ENCODE measurements at regions not wholly inside any gene's neighbourhood (a gene's known extent, or its start where the extent isn't known, plus 50 kb on each side); places are given as distances from the start of the nearest gene placed in this dataset.

- Histone ChIP-seq H3K9me3 (replicated peaks) (no peaks in the 10 kb centered on the region), H3K4me1 (peaks cover 22% of the 10 kb centered on the region), H3K36me3 (no peaks in the 10 kb centered on the region), H3K4me3 (no peak overlapping the region), H3K27me3 (no peaks in the 10 kb centered on the region), H3K27ac (no peak overlapping the region)
- DNase-seq, result no peak
Measured at GRCh38 chr7:130925136-130925794, 191.3 kb upstream of the KLF14 start.

- Histone ChIP-seq H3K9me3 (replicated peaks) (no peaks in the 10 kb centered on the region), H3K27me3 (no peaks in the 10 kb centered on the region), H3K4me3 (no peak overlapping the region), H3K4me1 (peaks cover 16% of the 10 kb centered on the region; the same call in 1 of the 2 replicates), H3K36me3 (no peaks in the 10 kb centered on the region), H3K27ac (no peak overlapping the region)
- no peak for DNase-seq
Measured at GRCh38 chr7:130926001-130926691, 192.1 kb upstream of the KLF14 start.

- H3K27ac ChIP-seq, result no peak overlapping the region
- no peak for DNase-seq
- H3K27me3 ChIP-seq, result no peaks in the 10 kb centered on the region
- peaks cover 15% of the 10 kb centered on the region; the same call in 1 of the 2 replicates for H3K4me1 ChIP-seq
- no peak overlapping the region for H3K4me3 ChIP-seq
- no peaks in the 10 kb centered on the region for H3K9me3 ChIP-seq (replicated peaks)
- no peaks in the 10 kb centered on the region for H3K36me3 ChIP-seq
Measured at GRCh38 chr7:130927062-130927461, 193.1 kb upstream of the KLF14 start.

- H3K4me1 ChIP-seq, result peaks cover 10% of the 10 kb centered on the region; the same call in 1 of the 2 replicates
Measured at GRCh38 chr7:130927564-130927963, 193.6 kb upstream of the KLF14 start.

GRCh38 chr7:130929896-130930659 is 196.1 kb upstream of the KLF14 start:
- Histone ChIP-seq H3K4me3 (no peak overlapping the region), H3K27me3 (no peaks in the 10 kb centered on the region), H3K27ac (no peak overlapping the region), H3K9me3 (replicated peaks) (no peaks in the 10 kb centered on the region), H3K4me1 (peaks cover 8% of the 10 kb centered on the region; the same call in 1 of the 2 replicates), H3K36me3 (no peaks in the 10 kb centered on the region)
- peak in 1 of 2 experiments; percentile 28 for DNase-seq

More at GRCh38 chr7:130927564-130927963, 193.6 kb upstream of the KLF14 start:
- no peak overlapping the region for H3K27ac ChIP-seq
- H3K27me3 ChIP-seq, result no peaks in the 10 kb centered on the region
- no peak for DNase-seq
- H3K4me3 ChIP-seq, result no peak overlapping the region
- no peaks in the 10 kb centered on the region for H3K36me3 ChIP-seq
- no peaks in the 10 kb centered on the region for H3K9me3 ChIP-seq (replicated peaks)

- H3K27me3 ChIP-seq, result no peaks in the 10 kb centered on the region
- H3K4me1 ChIP-seq, result peaks cover 8% of the 10 kb centered on the region; the same call in 1 of the 2 replicates
- DNase-seq, result no peak
- H3K9me3 ChIP-seq (replicated peaks), result no peaks in the 10 kb centered on the region
- H3K4me3 ChIP-seq, result no peak overlapping the region
- no peaks in the 10 kb centered on the region for H3K36me3 ChIP-seq
- H3K27ac ChIP-seq, result no peak overlapping the region
Measured at GRCh38 chr7:130930681-130931080, 196.7 kb upstream of the KLF14 start.

GRCh38 chr7:130931423-130931822 is 197.4 kb upstream of the KLF14 start:
- Histone ChIP-seq H3K4me1 (peaks cover 8% of the 10 kb centered on the region; the same call in 1 of the 2 replicates), H3K4me3 (no peak overlapping the region), H3K27ac (no peak overlapping the region), H3K27me3 (no peaks in the 10 kb centered on the region), H3K36me3 (no peaks in the 10 kb centered on the region), H3K9me3 (replicated peaks) (no peaks in the 10 kb centered on the region)
- no peak for DNase-seq

GRCh38 chr7:130932088-130932487 is 198.1 kb upstream of the KLF14 start:
- Histone ChIP-seq H3K27me3 (no peaks in the 10 kb centered on the region), H3K9me3 (replicated peaks) (no peaks in the 10 kb centered on the region), H3K4me3 (no peak overlapping the region), H3K36me3 (no peaks in the 10 kb centered on the region), H3K27ac (no peak overlapping the region), H3K4me1 (peaks cover 8% of the 10 kb centered on the region; the same call in 1 of the 2 replicates)
- DNase-seq, result no peak

GRCh38 chr7:130932667-130933432 is 198.8 kb upstream of the KLF14 start:
- H3K9me3 ChIP-seq (replicated peaks), result no peaks in the 10 kb centered on the region
- H3K4me1 ChIP-seq, result peaks cover 8% of the 10 kb centered on the region; the same call in 1 of the 2 replicates
- no peaks in the 10 kb centered on the region for H3K36me3 ChIP-seq
- no peaks in the 10 kb centered on the region for H3K27me3 ChIP-seq
- no peak overlapping the region for H3K27ac ChIP-seq
- H3K4me3 ChIP-seq, result no peak overlapping the region
- DNase-seq, result no peak

- peaks cover 8% of the 10 kb centered on the region for H3K4me1 ChIP-seq
Measured at GRCh38 chr7:130933919-130934318, 199.9 kb upstream of the KLF14 start.

GRCh38 chr7:130935564-130936157 is 201.7 kb upstream of the KLF14 start:
- no peaks in the 10 kb centered on the region; the same call in 1 of the 2 replicates for H3K4me1 ChIP-seq
- no peaks in the 10 kb centered on the region for H3K9me3 ChIP-seq (replicated peaks)
- H3K27ac ChIP-seq, result no peak overlapping the region
- no peak overlapping the region for H3K4me3 ChIP-seq
- H3K36me3 ChIP-seq, result no peaks in the 10 kb centered on the region
- DNase-seq, result no peak
- H3K27me3 ChIP-seq, result no peaks in the 10 kb centered on the region

More at GRCh38 chr7:130933919-130934318, 199.9 kb upstream of the KLF14 start:
- Histone ChIP-seq H3K36me3 (no peaks in the 10 kb centered on the region), H3K27me3 (no peaks in the 10 kb centered on the region), H3K4me3 (no peak overlapping the region), H3K9me3 (replicated peaks) (no peaks in the 10 kb centered on the region), H3K27ac (no peak overlapping the region)
- DNase-seq, result no peak

- no peaks in the 10 kb centered on the region for H3K9me3 ChIP-seq (replicated peaks)
- no peaks in the 10 kb centered on the region; the same call in 1 of the 2 replicates for H3K4me1 ChIP-seq
Measured at GRCh38 chr7:130936202-130936931, 202.4 kb upstream of the KLF14 start.

GRCh38 chr7:130937016-130937415 is 203.0 kb upstream of the KLF14 start:
- Histone ChIP-seq H3K27me3 (no peaks in the 10 kb centered on the region), H3K4me3 (no peak overlapping the region), H3K9me3 (replicated peaks) (no peaks in the 10 kb centered on the region), H3K4me1 (no peaks in the 10 kb centered on the region; the same call in 1 of the 2 replicates), H3K36me3 (no peaks in the 10 kb centered on the region), H3K27ac (no peak overlapping the region)
- no peak for DNase-seq

More at GRCh38 chr7:130936202-130936931, 202.4 kb upstream of the KLF14 start:
- Histone ChIP-seq H3K27ac (no peak overlapping the region), H3K4me3 (no peak overlapping the region), H3K27me3 (no peaks in the 10 kb centered on the region), H3K36me3 (no peaks in the 10 kb centered on the region)
- no peak for DNase-seq

Measured in SJCRH30 (cell line).